Epithelial cell of proximal tubule (primary cell): ENCODE measurements at regions not wholly inside any gene's neighbourhood (a gene's known extent, or its start where the extent isn't known, plus 50 kb on each side); places are given as distances from the start of the nearest gene placed in this dataset.

Experiments used
- DNase-seq: peaks from one replicate; pipeline ENCODE4 v3.0.0-alpha.2; 2011; ENCODE audit warnings: low read depth
- H3K4me3 ChIP-seq: 2 replicates; pipeline ENCODE4 v1.5.1; 2011; ENCODE audit warnings: low read depth, mild to moderate bottlenecking, low read length
- TF ChIP-seq, protein P1 (sequence below): conservative IDR thresholded peaks from 2 replicates; pipeline ENCODE4 v1.5.1; 2012; ENCODE audit warnings: low read depth, mild to moderate bottlenecking, low read length

DNA sequence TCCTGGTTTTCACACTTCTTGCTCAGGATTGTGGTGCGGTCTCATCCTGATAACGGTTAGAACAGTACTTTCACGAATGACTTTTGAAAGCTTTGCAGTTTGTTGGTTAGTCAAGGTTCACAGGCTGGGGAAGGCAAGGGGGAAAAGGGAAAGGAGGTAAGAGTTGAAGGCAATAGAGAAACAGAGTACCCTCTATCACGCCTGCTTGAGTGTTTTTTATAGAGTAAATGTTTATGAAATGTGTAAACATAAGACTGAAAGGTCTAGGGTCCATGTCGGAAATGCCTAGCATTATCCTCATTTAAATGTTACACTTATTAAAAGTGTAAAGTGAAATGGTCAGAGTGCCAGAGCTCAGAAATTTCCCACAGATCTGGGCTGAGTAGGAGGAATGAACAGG lies 167.4 kb downstream of the URB2 start:
- H3K4me3 ChIP-seq, result no peak overlapping the region
- TF ChIP-seq, protein P1, sequence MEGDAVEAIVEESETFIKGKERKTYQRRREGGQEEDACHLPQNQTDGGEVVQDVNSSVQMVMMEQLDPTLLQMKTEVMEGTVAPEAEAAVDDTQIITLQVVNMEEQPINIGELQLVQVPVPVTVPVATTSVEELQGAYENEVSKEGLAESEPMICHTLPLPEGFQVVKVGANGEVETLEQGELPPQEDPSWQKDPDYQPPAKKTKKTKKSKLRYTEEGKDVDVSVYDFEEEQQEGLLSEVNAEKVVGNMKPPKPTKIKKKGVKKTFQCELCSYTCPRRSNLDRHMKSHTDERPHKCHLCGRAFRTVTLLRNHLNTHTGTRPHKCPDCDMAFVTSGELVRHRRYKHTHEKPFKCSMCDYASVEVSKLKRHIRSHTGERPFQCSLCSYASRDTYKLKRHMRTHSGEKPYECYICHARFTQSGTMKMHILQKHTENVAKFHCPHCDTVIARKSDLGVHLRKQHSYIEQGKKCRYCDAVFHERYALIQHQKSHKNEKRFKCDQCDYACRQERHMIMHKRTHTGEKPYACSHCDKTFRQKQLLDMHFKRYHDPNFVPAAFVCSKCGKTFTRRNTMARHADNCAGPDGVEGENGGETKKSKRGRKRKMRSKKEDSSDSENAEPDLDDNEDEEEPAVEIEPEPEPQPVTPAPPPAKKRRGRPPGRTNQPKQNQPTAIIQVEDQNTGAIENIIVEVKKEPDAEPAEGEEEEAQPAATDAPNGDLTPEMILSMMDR, result no peak
- no peak for DNase-seq

DNA sequence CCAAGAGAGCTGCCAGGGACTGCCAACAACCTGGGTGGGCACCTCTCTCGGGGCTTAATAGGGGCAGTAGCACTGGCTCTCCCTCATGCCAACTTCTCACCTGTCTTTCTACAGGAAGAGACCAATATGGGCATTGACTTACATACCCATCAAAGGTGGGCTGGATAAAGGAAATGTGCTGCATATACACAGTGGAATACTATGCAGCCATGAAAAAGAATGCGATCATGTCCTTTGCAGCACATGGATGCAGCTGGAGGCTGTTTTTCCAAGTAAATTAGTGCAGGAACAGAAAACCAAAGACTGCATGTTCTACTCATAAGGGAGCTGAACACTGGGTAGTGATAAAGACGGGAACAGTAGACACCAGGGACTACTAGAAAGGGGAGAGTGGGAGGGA lies 172.5 kb downstream of the URB2 start:
- TF ChIP-seq, protein P1, result no peak
- H3K4me3 ChIP-seq, result no peak overlapping the region
- no peak for DNase-seq

DNA sequence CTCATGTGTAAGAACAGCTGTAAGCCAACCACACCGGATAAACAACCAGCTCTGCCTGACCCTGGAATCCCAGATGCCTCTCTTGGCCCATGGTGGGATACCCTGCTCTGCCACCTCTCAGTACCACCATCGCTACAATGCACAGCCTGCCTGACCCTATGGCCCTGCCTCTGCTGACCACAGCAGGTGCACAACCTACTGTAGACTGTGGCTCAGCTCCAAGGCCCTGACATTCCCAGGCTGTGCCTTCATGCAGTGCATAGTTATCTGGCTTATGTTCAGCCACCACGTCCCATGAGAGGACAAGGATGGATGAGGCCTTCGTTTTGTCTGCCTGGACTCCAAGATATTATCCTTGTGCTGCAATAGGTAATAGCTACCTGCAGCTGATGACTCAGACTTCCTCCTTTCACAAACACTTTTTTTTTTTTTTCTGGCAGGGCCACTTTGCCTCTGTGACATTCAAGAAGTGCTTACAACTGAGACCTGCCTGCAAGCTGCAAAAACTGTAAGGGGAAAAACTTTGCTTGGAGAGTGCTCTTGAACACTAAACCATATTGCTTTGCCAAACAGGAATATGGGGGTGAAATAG lies 177.7 kb downstream of the URB2 start:
- TF ChIP-seq, protein P1, result no peak
- DNase-seq, result no peak
- no peak overlapping the region for H3K4me3 ChIP-seq

DNA sequence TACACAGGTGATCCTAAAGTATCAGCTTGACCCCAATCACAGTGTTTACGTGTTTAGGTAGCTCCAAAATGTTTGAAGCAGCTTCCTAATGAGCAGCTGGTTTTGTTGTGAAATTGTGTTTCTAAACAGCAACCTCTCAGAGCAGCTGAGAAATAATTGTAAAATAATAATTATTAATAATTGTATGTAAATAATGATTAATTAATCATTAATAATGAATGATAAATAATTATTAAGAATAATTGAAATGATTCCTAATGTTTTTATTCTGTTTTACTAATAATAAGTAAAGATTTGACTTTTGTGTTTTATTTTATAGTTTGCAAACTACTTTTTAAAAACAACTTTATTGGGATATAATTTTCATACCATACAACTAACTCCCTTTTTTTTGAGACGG lies 182.2 kb downstream of the URB2 start:
- H3K4me3 ChIP-seq, result no peak overlapping the region
- DNase-seq, result no peak
- TF ChIP-seq, protein P1, result no peak

DNA sequence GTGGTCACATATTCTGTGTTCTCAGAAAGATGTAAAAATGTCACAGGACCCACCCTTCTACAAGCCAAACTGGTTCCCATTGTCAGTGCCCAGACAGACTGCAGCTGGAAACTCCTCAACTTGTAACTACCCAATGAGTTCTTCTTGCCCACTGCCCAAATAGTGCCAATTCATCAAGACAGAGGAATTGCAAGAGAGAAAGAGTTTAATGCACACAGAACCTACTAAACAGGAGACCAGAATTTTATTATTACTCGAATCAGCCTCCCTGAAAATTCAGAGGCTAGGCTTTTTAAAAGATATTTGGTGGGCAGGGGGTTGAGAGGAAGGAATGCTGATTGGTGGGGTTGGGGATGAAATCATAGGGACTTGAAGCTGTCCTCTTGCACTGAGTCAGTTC lies 184.1 kb downstream of the URB2 start:
- H3K4me3 ChIP-seq, result no peak overlapping the region
- DNase-seq, result no peak
- TF ChIP-seq, protein P1, result no peak

DNA sequence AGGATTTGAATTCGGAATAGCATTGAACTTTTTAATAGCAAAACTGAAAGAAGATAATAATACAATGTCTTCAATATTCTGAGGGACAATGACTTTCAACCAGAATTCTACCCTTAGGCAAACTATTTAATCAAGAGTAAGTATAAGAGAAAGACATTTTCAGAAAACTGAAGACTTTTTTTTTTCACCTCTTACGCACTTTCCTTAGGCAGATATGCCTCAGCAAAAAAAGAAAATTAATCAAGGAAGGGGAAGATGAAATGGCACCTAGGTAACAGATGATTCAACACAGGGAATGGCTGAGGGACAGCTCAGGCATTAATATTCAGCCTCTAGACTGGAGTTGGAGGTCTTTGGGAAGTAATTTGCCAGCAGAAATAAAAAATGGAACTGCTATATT lies 184.9 kb downstream of the URB2 start:
- DNase-seq, result no peak
- no peak overlapping the region for H3K4me3 ChIP-seq
- TF ChIP-seq, protein P1, result no peak

DNA sequence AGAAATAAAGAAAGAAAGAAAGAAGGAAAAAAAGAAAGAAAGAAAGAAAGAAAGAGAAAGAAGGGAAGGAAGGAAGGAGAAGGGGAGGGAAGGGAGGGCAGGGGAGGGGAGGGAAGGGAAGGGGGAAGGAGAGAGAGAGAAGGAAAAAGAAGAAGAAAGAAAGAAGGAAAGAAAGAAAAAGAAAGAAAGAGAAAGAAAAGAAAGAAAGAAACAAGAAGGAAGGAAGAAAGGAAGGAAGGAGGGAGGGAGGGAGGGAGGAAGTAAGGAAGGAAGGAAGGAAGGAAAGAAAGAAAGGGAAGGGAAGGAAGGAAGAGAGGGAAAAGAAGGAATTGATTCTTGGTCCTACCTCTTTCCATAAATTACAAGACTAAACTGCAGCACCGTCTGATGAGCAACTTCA lies 186.1 kb downstream of the URB2 start:
- TF ChIP-seq, protein P1, result no peak
- DNase-seq, result no peak
- no peak overlapping the region for H3K4me3 ChIP-seq
